ENCODE measurements at regions not wholly inside any gene's neighbourhood (a gene's known extent, or its start where the extent isn't known, plus 50 kb on each side); places are given as distances from the start of the nearest gene placed in this dataset.

- no peak for TF ChIP-seq CTCF (IDR thresholded peaks at IDR 0.05)
- no peak for TF ChIP-seq POLR2A (IDR thresholded peaks at IDR 0.05)
Observed at GRCh38 chr10:125316436-125316835, 156.1 kb upstream of the CTBP2 start.

Data from adrenal gland (tissue), 5 donors.